MG63 (cell line): ENCODE measurements at regions not wholly inside any gene's neighbourhood (a gene's known extent, or its start where the extent isn't known, plus 50 kb on each side); places are given as distances from the start of the nearest gene placed in this dataset.
A peak's percentile ranks its signal among the peaks of the same experiment; 100 is the strongest.
"Not testable (repeated sequence)": the region's sequence is repeated elsewhere in the genome, so short reads cannot be mapped to it uniquely, and the experiment has no call there.

Experiments used
- DNase-seq: peaks from one replicate; pipeline ENCODE4 v3.0.0-alpha.2; 2020
- H3K27me3 ChIP-seq: fragments of 250-450 bp; sonication (Bioruptor Pico); 2 replicates; pipeline ENCODE4 v1.5.1; 2020; ENCODE audit warnings: mild to moderate bottlenecking, moderate library complexity
- H3K36me3 ChIP-seq: fragments of 250-450 bp; sonication (Bioruptor Pico); 2 replicates; pipeline ENCODE4 v1.5.1; 2020; ENCODE audit warnings: mild to moderate bottlenecking, moderate library complexity
- H3K4me3 ChIP-seq: fragments of 250-450 bp; sonication (Bioruptor Pico); 2 replicates; pipeline ENCODE4 v1.5.1; 2020; ENCODE audit warnings: mild to moderate bottlenecking, moderate library complexity
- H3K9me3 ChIP-seq: fragments of 250-450 bp; sonication (Bioruptor Pico); 2 replicates; pipeline ENCODE4 v1.5.1; 2020; ENCODE audit warnings: mild to moderate bottlenecking, moderate library complexity

GRCh38 chr16:7278636-7279035 is 54.0 kb upstream of the RBFOX1 start:
- H3K4me3 ChIP-seq, result no peak overlapping the region
- H3K36me3 ChIP-seq, result no peaks in the 10 kb centered on the region
- no peak for DNase-seq
- no peaks in the 10 kb centered on the region for H3K9me3 ChIP-seq
- H3K27me3 ChIP-seq, result no peaks in the 10 kb centered on the region

GRCh38 chr16:7272567-7273158 is 60.0 kb upstream of the RBFOX1 start:
- Histone ChIP-seq H3K4me3 (no peak overlapping the region), H3K9me3 (no peaks in the 10 kb centered on the region), H3K36me3 (no peaks in the 10 kb centered on the region), H3K27me3 (0 out of 2 replicates have a peak, but pooled peaks cover 3% of the 10 kb centered on the region)
- DNase-seq, result no peak

GRCh38 chr16:7271486-7271885 is 61.2 kb upstream of the RBFOX1 start:
- Histone ChIP-seq H3K27me3 (0 out of 2 replicates have a peak, but pooled peaks cover 3% of the 10 kb centered on the region), H3K36me3 (no peaks in the 10 kb centered on the region)

GRCh38 chr16:7270823-7271222 is 61.8 kb upstream of the RBFOX1 start:
- 0 out of 2 replicates have a peak, but pooled peaks cover 3% of the 10 kb centered on the region for H3K27me3 ChIP-seq
- no peak for DNase-seq
- no peaks in the 10 kb centered on the region for H3K9me3 ChIP-seq
- H3K4me3 ChIP-seq, result no peak overlapping the region
- no peaks in the 10 kb centered on the region for H3K36me3 ChIP-seq

More at GRCh38 chr16:7271486-7271885, 61.2 kb upstream of the RBFOX1 start:
- no peak overlapping the region for H3K4me3 ChIP-seq
- DNase-seq, result no peak
- no peaks in the 10 kb centered on the region for H3K9me3 ChIP-seq

- Histone ChIP-seq H3K9me3 (no peaks in the 10 kb centered on the region), H3K27me3 (0 out of 2 replicates have a peak, but pooled peaks cover 3% of the 10 kb centered on the region), H3K4me3 (no peak overlapping the region), H3K36me3 (no peaks in the 10 kb centered on the region)
- DNase-seq, result no peak
These were observed 62.6 kb upstream of the RBFOX1 start for GRCh38 chr16:7270006-7270405.

GRCh38 chr16:7268182-7268581 is 64.5 kb upstream of the RBFOX1 start:
- H3K4me3 ChIP-seq, result no peak overlapping the region
- no peak for DNase-seq
- H3K36me3 ChIP-seq, result no peaks in the 10 kb centered on the region
- 0 out of 2 replicates have a peak, but pooled peaks cover 3% of the 10 kb centered on the region for H3K27me3 ChIP-seq
- no peaks in the 10 kb centered on the region for H3K9me3 ChIP-seq

- Histone ChIP-seq H3K9me3 (no peaks in the 10 kb centered on the region), H3K36me3 (no peaks in the 10 kb centered on the region), H3K27me3 (no peaks in the 10 kb centered on the region), H3K4me3 (no peak overlapping the region)
- DNase-seq, result no peak
These were observed 75.6 kb upstream of the RBFOX1 start for GRCh38 chr16:7257016-7257415.

- Histone ChIP-seq H3K4me3 (no peak overlapping the region), H3K36me3 (no peaks in the 10 kb centered on the region), H3K9me3 (no peaks in the 10 kb centered on the region), H3K27me3 (no peaks in the 10 kb centered on the region)
- peak; percentile 3 for DNase-seq
These were observed 86.1 kb upstream of the RBFOX1 start for GRCh38 chr16:7246578-7246977.

- H3K36me3 ChIP-seq, result no peaks in the 10 kb centered on the region
- H3K27me3 ChIP-seq, result no peaks in the 10 kb centered on the region
- H3K4me3 ChIP-seq, result no peak overlapping the region
- DNase-seq, result no peak
- H3K9me3 ChIP-seq, result no peaks in the 10 kb centered on the region
These were observed 93.1 kb upstream of the RBFOX1 start for GRCh38 chr16:7239547-7239946.

GRCh38 chr16:7236824-7237410 is 95.7 kb upstream of the RBFOX1 start:
- Histone ChIP-seq H3K27me3 (no peaks in the 10 kb centered on the region), H3K4me3 (no peak overlapping the region), H3K36me3 (no peaks in the 10 kb centered on the region), H3K9me3 (no peaks in the 10 kb centered on the region)
- no peak for DNase-seq

- Histone ChIP-seq H3K36me3 (no peaks in the 10 kb centered on the region), H3K9me3 (no peaks in the 10 kb centered on the region), H3K27me3 (no peaks in the 10 kb centered on the region), H3K4me3 (no peak overlapping the region)
- no peak for DNase-seq
These were observed 98.7 kb upstream of the RBFOX1 start for GRCh38 chr16:7233975-7234374.

GRCh38 chr16:7231762-7232161 is 100.9 kb upstream of the RBFOX1 start:
- H3K4me3 ChIP-seq, result no peak overlapping the region
- H3K9me3 ChIP-seq, result no peaks in the 10 kb centered on the region
- no peak for DNase-seq
- H3K27me3 ChIP-seq, result no peaks in the 10 kb centered on the region; the same call in 1 of the 2 replicates
- no peaks in the 10 kb centered on the region for H3K36me3 ChIP-seq

- H3K4me3 ChIP-seq, H3K27me3 ChIP-seq, H3K9me3 ChIP-seq, H3K36me3 ChIP-seq, DNase-seq: not testable (repeated sequence)
These were observed 103.0 kb upstream of the RBFOX1 start for GRCh38 chr16:7229433-7230218.

- no peaks in the 10 kb centered on the region; the same call in 1 of the 2 replicates for H3K27me3 ChIP-seq
- no peaks in the 10 kb centered on the region for H3K9me3 ChIP-seq
- DNase-seq, result no peak
- no peaks in the 10 kb centered on the region for H3K36me3 ChIP-seq
- H3K4me3 ChIP-seq, result no peak overlapping the region
These were observed 105.4 kb upstream of the RBFOX1 start for GRCh38 chr16:7227229-7227721.

GRCh38 chr16:7221157-7221556 is 111.5 kb upstream of the RBFOX1 start:
- H3K36me3 ChIP-seq, result no peaks in the 10 kb centered on the region
- DNase-seq, result no peak
- H3K27me3 ChIP-seq, result no peaks in the 10 kb centered on the region
- no peak overlapping the region for H3K4me3 ChIP-seq
- H3K9me3 ChIP-seq, result no peaks in the 10 kb centered on the region

GRCh38 chr16:7218936-7219335 is 113.7 kb upstream of the RBFOX1 start:
- no peak for DNase-seq
- no peaks in the 10 kb centered on the region for H3K9me3 ChIP-seq
- no peak overlapping the region for H3K4me3 ChIP-seq
- no peaks in the 10 kb centered on the region for H3K36me3 ChIP-seq
- H3K27me3 ChIP-seq, result no peaks in the 10 kb centered on the region

GRCh38 chr16:7217797-7218196 is 114.8 kb upstream of the RBFOX1 start:
- Histone ChIP-seq H3K36me3 (no peaks in the 10 kb centered on the region), H3K9me3 (no peaks in the 10 kb centered on the region), H3K4me3 (no peak overlapping the region), H3K27me3 (no peaks in the 10 kb centered on the region)
- DNase-seq, result no peak
